Breast epithelium (tissue), 3 donors: ENCODE measurements at regions not wholly inside any gene's neighbourhood (a gene's known extent, or its start where the extent isn't known, plus 50 kb on each side); places are given as distances from the start of the nearest gene placed in this dataset.

ENCODE experiments used
- CTCF ChIP-seq, 3 donors: fragments of 450-650 bp; IDR thresholded peaks; one replicate each; pipeline ENCODE4 v1.5.1; 2016 to 2017; ENCODE audit warnings: antibody characterized with exemption in 3 of 3, mild to moderate bottlenecking in 3 of 3, moderate library complexity in 3 of 3
- POLR2A ChIP-seq: fragments of 450-650 bp; IDR thresholded peaks from one replicate; pipeline ENCODE4 v1.6.1; 2016; ENCODE audit warnings: antibody characterized with exemption, mild to moderate bottlenecking, moderate library complexity

GRCh38 chr15:66982250-66982649, 83.2 kb upstream of the SMAD3 start:
- no peak for TF ChIP-seq CTCF (IDR thresholded peaks at IDR 0.05)
- no peak for TF ChIP-seq POLR2A
